Keratinocyte (primary cell): ENCODE measurements at regions not wholly inside any gene's neighbourhood (a gene's known extent, or its start where the extent isn't known, plus 50 kb on each side); places are given as distances from the start of the nearest gene placed in this dataset.

ENCODE experiments used
- DNase-seq: peaks from one replicate; pipeline ENCODE4 v3.0.0-alpha.2; 2011; ENCODE audit warnings: low read depth, missing footprints, low spot score
- FAIRE-seq: peaks from 2 replicates; lab custom pipeline; 2011; peaks lifted over from hg19 to GRCh38; lab: Jason Lieb, UNC
- H2AFZ ChIP-seq: 2 replicates; pipeline ENCODE4 v1.6.0; 2012; ENCODE audit warnings: low read length, control low read depth, inconsistent platforms; ENCODE audit not compliant: control insufficient read depth
- H3K27ac ChIP-seq: 2 replicates; pipeline ENCODE4 v1.5.1; 2011; ENCODE audit warnings: low read length; ENCODE audit not compliant: control insufficient read depth, insufficient read depth
- H3K27me3 ChIP-seq: 3 replicates; pipeline ENCODE4 v1.6.0; 2011; ENCODE audit warnings: low read length; ENCODE audit not compliant: control insufficient read depth, insufficient read depth; ENCODE audit errors: extremely low read depth
- H3K36me3 ChIP-seq, 2 experiments: 2 replicates in 1 of 2; 3 replicates in 1 of 2; pipeline ENCODE4 v1.5.1; 2011; ENCODE audit warnings: low read length in 2 of 2, mild to moderate bottlenecking in 1 of 2; ENCODE audit not compliant: control insufficient read depth in 2 of 2, insufficient read depth in 2 of 2; ENCODE audit errors: extremely low read depth in 1 of 2
- H3K4me1 ChIP-seq: 3 replicates; pipeline ENCODE4 v1.5.1; 2011; ENCODE audit warnings: low read length; ENCODE audit not compliant: control insufficient read depth, insufficient read depth; ENCODE audit errors: extremely low read depth
- H3K4me2 ChIP-seq: 3 replicates; pipeline ENCODE4 v1.6.0; 2011; ENCODE audit warnings: low read depth, low read length; ENCODE audit not compliant: control insufficient read depth, insufficient read depth; ENCODE audit errors: extremely low read depth
- H3K4me3 ChIP-seq, 3 experiments: fragments of 200-600 bp in 1 of 3; sonication (generic) in 1 of 3; 2 replicates in 2 of 3; 3 replicates in 1 of 3; pipeline ENCODE4 v1.5.1; 2011 to 2016; ENCODE audit warnings: low read length in 3 of 3, mild to moderate bottlenecking in 3 of 3, control low read depth in 2 of 3, inconsistent platforms in 1 of 3, low read depth in 1 of 3, mixed read lengths in 1 of 3, mixed run types in 1 of 3, moderate library complexity in 1 of 3; ENCODE audit not compliant: control insufficient read depth in 2 of 3, insufficient read depth in 2 of 3; ENCODE audit errors: extremely low read depth in 1 of 3
- H3K79me2 ChIP-seq: 2 replicates; pipeline ENCODE4 v1.6.0; 2012; ENCODE audit warnings: low read length; ENCODE audit not compliant: control insufficient read depth, insufficient read depth
- H3K9ac ChIP-seq: 3 replicates; pipeline ENCODE4 v1.6.0; 2011; ENCODE audit warnings: low read length; ENCODE audit not compliant: control insufficient read depth, insufficient read depth; ENCODE audit errors: extremely low read depth
- H3K9me1 ChIP-seq: 3 replicates; pipeline ENCODE4 v1.6.0; 2011; ENCODE audit warnings: low read length; ENCODE audit not compliant: control insufficient read depth, insufficient read depth; ENCODE audit errors: extremely low read depth
- H3K9me3 ChIP-seq: 2 replicates; pipeline ENCODE4 v1.5.1; 2012; ENCODE audit warnings: low read depth, low read length; ENCODE audit not compliant: control insufficient read depth
- H4K20me1 ChIP-seq: 3 replicates; pipeline ENCODE4 v1.6.0; 2011; ENCODE audit warnings: low read length; ENCODE audit not compliant: control insufficient read depth, insufficient read depth; ENCODE audit errors: extremely low read depth
- CTCF ChIP-seq, 3 experiments: IDR thresholded peaks in 1 of 3; conservative IDR thresholded peaks in 1 of 3; optimal IDR thresholded peaks in 1 of 3; 2 replicates in 2 of 3; 3 replicates in 1 of 3; pipeline versions ENCODE3 to v1.5.1; 2011; ENCODE audit warnings: low read length in 3 of 3, mild to moderate bottlenecking in 3 of 3, moderate library complexity in 2 of 3, control low read depth in 1 of 3, inconsistent platforms in 1 of 3; ENCODE audit not compliant: insufficient read depth in 2 of 3; ENCODE audit errors: extremely low read depth in 1 of 3
- EZH2 ChIP-seq: IDR thresholded peaks from one replicate; pipeline ENCODE4 v1.6.1; 2012; ENCODE audit warnings: inconsistent platforms, mild to moderate bottlenecking, low read length, moderate library complexity
- dilution Hi-C: fragments of 300-500 bp; cut with MboI; formaldehyde crosslinking; loops from one replicate; pipeline ENCODE4 v1.7.0; 2020; ENCODE audit warnings: low sequenced_read_pairs; ENCODE audit not compliant: extremely low pct_ligation_motif_present

GRCh38 chr1:106969731-106970130 is 86.7 kb upstream of the PRMT6 start:
- Histone ChIP-seq H3K79me2 (no peaks in the 10 kb centered on the region), H3K27ac (no peak overlapping the region), H3K9ac (no peak overlapping the region), H3K9me3 (no peaks in the 10 kb centered on the region), H4K20me1 (no peaks in the 10 kb centered on the region), H3K27me3 (no peaks in the 10 kb centered on the region), H3K4me2 (no peak overlapping the region), H3K4me3 (no peak overlapping the region), H3K36me3 (no peaks in the 10 kb centered on the region), H3K9me1 (no peaks in the 10 kb centered on the region), H3K4me1 (no peaks in the 10 kb centered on the region), H2AFZ (no peak overlapping the region)
- no peak for DNase-seq
- dilution Hi-C loops, result no loop called here
- FAIRE-seq, result no peak
- TF ChIP-seq EZH2, result no peak
- no peak for TF ChIP-seq CTCF (optimal IDR thresholded peaks at IDR 0.05 in 1 of 3, IDR thresholded peaks at IDR 0.05 in 1 of 3, conservative IDR thresholded peaks at IDR 0.05 in 1 of 3; ENCODE audit: extremely low read depth in 1 of 3, insufficient read depth in 2 of 3, low read length in 3 of 3)

- Histone ChIP-seq H3K4me1 (no peaks in the 10 kb centered on the region), H2AFZ (peak overlapping the region; percentile 35), H3K27me3 (no peaks in the 10 kb centered on the region), H3K9ac (no peak overlapping the region), H3K4me2 (no peak overlapping the region), H3K79me2 (no peaks in the 10 kb centered on the region), H3K27ac (no peak overlapping the region), H3K4me3 (no peak overlapping the region), H3K9me3 (no peaks in the 10 kb centered on the region), H4K20me1 (no peaks in the 10 kb centered on the region), H3K36me3 (no peaks in the 10 kb centered on the region), H3K9me1 (no peaks in the 10 kb centered on the region)
- TF ChIP-seq EZH2 (no peak), CTCF (optimal IDR thresholded peaks at IDR 0.05 in 1 of 3, IDR thresholded peaks at IDR 0.05 in 1 of 3, conservative IDR thresholded peaks at IDR 0.05 in 1 of 3; ENCODE audit: extremely low read depth in 1 of 3, insufficient read depth in 2 of 3, low read length in 3 of 3) (no peak)
- dilution Hi-C loops, result no loop called here
- FAIRE-seq (no peak), DNase-seq (no peak)
These were observed 84.4 kb upstream of the PRMT6 start for GRCh38 chr1:106972074-106972473.
